IPS DF 4.7 (cell line): ENCODE measurements at regions not wholly inside any gene's neighbourhood (a gene's known extent, or its start where the extent isn't known, plus 50 kb on each side); places are given as distances from the start of the nearest gene placed in this dataset.

ENCODE experiments used
- DNase-seq: peaks from one replicate; pipeline ENCODE4 v3.0.0-alpha.2; 2013; ENCODE audit warnings: low spot score; ENCODE audit errors: extremely low read depth

GRCh38 chr13:72456486-72456885 lies 270.9 kb downstream of the MZT1 start:
- no peak for DNase-seq

GRCh38 chr13:72453161-72453560 lies 274.3 kb downstream of the MZT1 start:
- DNase-seq: no peak

GRCh38 chr13:72448082-72448481 lies 279.3 kb downstream of the MZT1 start:
- DNase-seq: no peak

- no peak for DNase-seq
Observed at GRCh38 chr13:72444999-72445398, 282.4 kb downstream of the MZT1 start.

GRCh38 chr13:72437458-72437857 lies 290.0 kb downstream of the MZT1 start:
- DNase-seq: no peak

- DNase-seq: no peak
Observed at GRCh38 chr13:72435251-72435650, 292.2 kb downstream of the MZT1 start.

- DNase-seq: no peak
Observed at GRCh38 chr13:72431981-72432682, 295.3 kb downstream of the MZT1 start.

- no peak for DNase-seq
Observed at GRCh38 chr13:72430923-72431322, 296.5 kb downstream of the MZT1 start.

GRCh38 chr13:72427757-72428528 lies 299.5 kb downstream of the MZT1 start:
- no peak for DNase-seq

GRCh38 chr13:72424059-72424458 lies 303.4 kb downstream of the MZT1 start:
- no peak for DNase-seq

- no peak for DNase-seq
Observed at GRCh38 chr13:72415817-72416216, 311.6 kb downstream of the MZT1 start.

GRCh38 chr13:72412481-72412880 lies 314.9 kb downstream of the MZT1 start:
- DNase-seq: no peak

- no peak for DNase-seq
Observed at GRCh38 chr13:72405441-72405840, 322.0 kb downstream of the MZT1 start.

- DNase-seq: no peak
Observed at GRCh38 chr13:72403396-72404010, 323.9 kb downstream of the MZT1 start.

- DNase-seq: no peak
Observed at GRCh38 chr13:72400856-72401255, 326.6 kb downstream of the MZT1 start.

- DNase-seq: no peak
Observed at GRCh38 chr13:72399351-72399750, 328.1 kb downstream of the MZT1 start.

GRCh38 chr13:72397265-72397664 lies 330.2 kb downstream of the MZT1 start:
- DNase-seq: no peak

GRCh38 chr13:72390909-72391308 lies 336.5 kb downstream of the MZT1 start:
- no peak for DNase-seq

- DNase-seq: no peak
Observed at GRCh38 chr13:72386138-72386684, 341.2 kb downstream of the MZT1 start.

GRCh38 chr13:72384879-72385278 lies 342.6 kb downstream of the MZT1 start:
- DNase-seq: no peak

- DNase-seq: peak; percentile 9
Observed at GRCh38 chr13:72384186-72384823, 343.1 kb downstream of the MZT1 start.

- no peak for DNase-seq
Observed at GRCh38 chr13:72383646-72384045, 343.8 kb downstream of the MZT1 start.
